CD8-positive, alpha-beta memory T cell (primary cell): ENCODE measurements at regions not wholly inside any gene's neighbourhood (a gene's known extent, or its start where the extent isn't known, plus 50 kb on each side); places are given as distances from the start of the nearest gene placed in this dataset.
"Not testable (repeated sequence)": the region's sequence is repeated elsewhere in the genome, so short reads cannot be mapped to it uniquely, and the experiment has no call there.

ENCODE experiments used
- CTCF ChIA-PET: fragments of 350-600 bp; sonication (Branson Sonifier 250); formaldehyde crosslinking; loops from one replicate; lab custom pipeline; 2021; ENCODE audit warnings: antibody characterized with exemption; lab: Charles Lee
- POLR2A ChIA-PET: fragments of 350-600 bp; sonication (Branson Sonifier 250); formaldehyde crosslinking; loops from one replicate; lab custom pipeline; 2021; ENCODE audit warnings: antibody characterized with exemption; lab: Charles Lee
- DNase-seq, 5 donors: peaks; one replicate each; pipeline versions ENCODE4 v3.0.0 to v3.0.0-alpha.2; 2020 to 2022; ENCODE audit warnings: mixed read lengths in 1 of 5
- H3K27ac ChIP-seq: one replicate; pipeline ENCODE4 v1.7.0; 2013; ENCODE audit warnings: low read depth, mild to moderate bottlenecking, low read length, moderate library complexity
- H3K27me3 ChIP-seq: 2 replicates; pipeline ENCODE4 v1.7.0; 2013; ENCODE audit warnings: low read length, mild to moderate bottlenecking; ENCODE audit not compliant: insufficient read depth, poor library complexity, severe bottlenecking
- H3K36me3 ChIP-seq: 2 replicates; pipeline ENCODE4 v1.7.0; 2013; ENCODE audit warnings: mild to moderate bottlenecking, low read length, moderate library complexity; ENCODE audit not compliant: insufficient read depth
- H3K4me1 ChIP-seq: 2 replicates; pipeline ENCODE4 v1.7.0; 2013; ENCODE audit warnings: mild to moderate bottlenecking, low read length, moderate library complexity; ENCODE audit not compliant: insufficient read depth
- H3K4me3 ChIP-seq: 2 replicates; pipeline ENCODE4 v1.7.0; 2013; ENCODE audit warnings: mild to moderate bottlenecking, low read length
- H3K9me3 ChIP-seq: 2 replicates; pipeline ENCODE4 v1.7.0; 2013; ENCODE audit warnings: mild to moderate bottlenecking, low read length
- H3K27ac Mint-ChIP-seq, 8 donors: one replicate each; pipeline ENCODE4 v1.8.0; 2020 to 2021; ENCODE audit warnings: mixed read lengths in 8 of 8, mild to moderate bottlenecking in 6 of 8, inconsistent platforms in 3 of 8, moderate library complexity in 3 of 8
- H3K27me3 Mint-ChIP-seq, 2 donors: one replicate each; pipeline ENCODE4 v1.8.0; 2020 to 2021; ENCODE audit warnings: mixed read lengths in 2 of 2, mild to moderate bottlenecking in 1 of 2, moderate library complexity in 1 of 2
- H3K36me3 Mint-ChIP-seq, 3 donors: one replicate each; pipeline ENCODE4 v1.8.0; 2020 to 2021; ENCODE audit warnings: mixed read lengths in 3 of 3, inconsistent platforms in 1 of 3, mild to moderate bottlenecking in 1 of 3
- H3K4me1 Mint-ChIP-seq, 3 donors: one replicate each; pipeline ENCODE4 v1.8.0; 2020 to 2021; ENCODE audit warnings: mixed read lengths in 3 of 3, inconsistent platforms in 1 of 3, mild to moderate bottlenecking in 1 of 3
- H3K4me3 Mint-ChIP-seq, 7 donors: one replicate each; pipeline ENCODE4 v1.8.0; 2020 to 2021; ENCODE audit warnings: mixed read lengths in 7 of 7, mild to moderate bottlenecking in 6 of 7, moderate library complexity in 4 of 7, inconsistent platforms in 2 of 7
- H3K9me3 Mint-ChIP-seq, 5 donors: one replicate each; pipeline ENCODE4 v1.8.0; 2020 to 2022; ENCODE audit warnings: mixed read lengths in 5 of 5, mild to moderate bottlenecking in 3 of 5, moderate library complexity in 2 of 5, inconsistent platforms in 1 of 5

- H3K9me3 ChIP-seq, H3K4me3 ChIP-seq, H3K27ac ChIP-seq, DNase-seq, H3K4me3 Mint-ChIP-seq, H3K4me1 Mint-ChIP-seq, H3K9me3 Mint-ChIP-seq, CTCF ChIA-PET, H3K36me3 Mint-ChIP-seq, H3K27me3 ChIP-seq, H3K4me1 ChIP-seq, H3K36me3 ChIP-seq, POLR2A ChIA-PET: not testable (repeated sequence)
- H3K27ac Mint-ChIP-seq: peak overlapping the region in 1 of 8 donors; percentile 33
- peaks cover 40 to 62% of the 10 kb centered on the region in 2 donors for H3K27me3 Mint-ChIP-seq
Observed at GRCh38 chr20:64327223-64327549, 71.6 kb downstream of the PCMTD2 start.

GRCh38 chr20:64327550-64328317, 72.2 kb downstream of the PCMTD2 start:
- peak in 2 of 5 donors; percentile 41 to 48 for DNase-seq
- Mint-ChIP-seq H3K27me3 (peaks cover 44 to 63% of the 10 kb centered on the region in 2 donors), H3K27ac (peak overlapping the region in 1 of 8 donors; percentile 33)
- H3K9me3 Mint-ChIP-seq, H3K36me3 ChIP-seq, H3K27me3 ChIP-seq, H3K36me3 Mint-ChIP-seq, H3K9me3 ChIP-seq, H3K4me1 Mint-ChIP-seq, CTCF ChIA-PET, H3K4me3 Mint-ChIP-seq, H3K27ac ChIP-seq, POLR2A ChIA-PET, H3K4me1 ChIP-seq, H3K4me3 ChIP-seq: not testable (repeated sequence)

- H3K9me3 ChIP-seq, H3K27ac ChIP-seq, H3K27me3 ChIP-seq, H3K4me1 Mint-ChIP-seq, H3K4me3 ChIP-seq, H3K36me3 ChIP-seq, H3K9me3 Mint-ChIP-seq, H3K4me3 Mint-ChIP-seq, POLR2A ChIA-PET, H3K36me3 Mint-ChIP-seq, H3K4me1 ChIP-seq, H3K27ac Mint-ChIP-seq, CTCF ChIA-PET, DNase-seq: not testable (repeated sequence)
- H3K27me3 Mint-ChIP-seq: peaks cover 44 to 63% of the 10 kb centered on the region in 2 donors
Observed at GRCh38 chr20:64328595-64329250, 73.2 kb downstream of the PCMTD2 start.

GRCh38 chr20:64332627-64333026, 77.1 kb downstream of the PCMTD2 start:
- H3K9me3 Mint-ChIP-seq, H3K36me3 Mint-ChIP-seq, H3K27me3 ChIP-seq, H3K27ac ChIP-seq, CTCF ChIA-PET, H3K4me1 ChIP-seq, H3K4me3 ChIP-seq, DNase-seq, H3K4me1 Mint-ChIP-seq, H3K27ac Mint-ChIP-seq, H3K4me3 Mint-ChIP-seq, H3K36me3 ChIP-seq, H3K9me3 ChIP-seq, POLR2A ChIA-PET: not testable (repeated sequence)
- peaks cover 36 to 44% of the 10 kb centered on the region in 2 donors for H3K27me3 Mint-ChIP-seq
